ENCODE measurements at regions not wholly inside any gene's neighbourhood (a gene's known extent, or its start where the extent isn't known, plus 50 kb on each side); places are given as distances from the start of the nearest gene placed in this dataset.

DNA sequence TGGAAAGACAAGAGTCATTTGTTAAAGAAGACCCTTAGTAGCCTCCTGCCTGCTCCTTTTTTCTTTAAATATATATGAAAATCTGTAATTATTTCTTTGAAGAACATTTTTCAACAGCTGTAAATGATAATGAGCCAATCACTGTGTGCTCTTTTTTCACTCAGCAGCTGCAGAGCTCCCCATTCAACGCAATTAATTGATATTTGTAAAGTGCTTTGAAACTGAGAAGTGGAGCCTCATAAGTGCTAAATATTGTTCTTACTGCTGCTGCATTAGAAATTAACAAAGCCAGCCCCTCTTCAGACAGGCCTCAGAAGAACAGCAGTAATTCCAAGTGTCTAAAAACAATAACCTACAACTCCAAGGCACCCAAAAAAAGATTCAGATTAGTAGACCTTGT, 224.3 kb downstream of the GXYLT1 start:
- Histone ChIP-seq H3K9me3 (no peaks in the 10 kb centered on the region), H3K27ac (no peak overlapping the region), H3K27me3 (no peaks in the 10 kb centered on the region), H3K36me3 (no peaks in the 10 kb centered on the region), H3K4me1 (peaks cover 0 to 10% (median 3%) of the 10 kb centered on the region in 3 donors), H3K4me3 (no peak overlapping the region)
- no peak for TF ChIP-seq EP300 (IDR thresholded peaks at IDR 0.05)
- no peak for TF ChIP-seq POLR2A (IDR thresholded peaks at IDR 0.05)
- TF ChIP-seq CTCF (IDR thresholded peaks at IDR 0.05), result no peak
- no peak for TF ChIP-seq POLR2AphosphoS5 (IDR thresholded peaks at IDR 0.05)
- ATAC-seq, result no peak
- 41 to 67% methylated on average over 1 of the region's 1 CpG for WGBS, 2 donors (ENCODE audit: low coverage in 1 of 2)

- Histone ChIP-seq H3K4me3 (no peak overlapping the region), H3K27me3 (no peaks in the 10 kb centered on the region), H3K4me1 (peaks cover 0 to 10% (median 3%) of the 10 kb centered on the region in 3 donors), H3K27ac (no peak overlapping the region), H3K9me3 (no peaks in the 10 kb centered on the region), H3K36me3 (no peaks in the 10 kb centered on the region)
- TF ChIP-seq POLR2A (IDR thresholded peaks at IDR 0.05), result no peak
- TF ChIP-seq CTCF (IDR thresholded peaks at IDR 0.05), result no peak
- no peak for TF ChIP-seq EP300 (IDR thresholded peaks at IDR 0.05)
- no peak for TF ChIP-seq POLR2AphosphoS5 (IDR thresholded peaks at IDR 0.05)
- no peak for ATAC-seq
- 37 to 67% methylated on average over 6 to 7 of the region's 9 CpGs for WGBS, 2 donors (ENCODE audit: low coverage in 1 of 2)
These were observed 225.0 kb downstream of the GXYLT1 start for GRCh38 chr12:41919526-41920261.

GRCh38 chr12:41919048-41919447, 225.6 kb downstream of the GXYLT1 start:
- H3K36me3 ChIP-seq, result no peaks in the 10 kb centered on the region
- H3K27ac ChIP-seq, result no peak overlapping the region
- 71 to 81% methylated on average over 1 of the region's 1 CpG for WGBS, 2 donors (ENCODE audit: low coverage in 1 of 2)
- H3K4me3 ChIP-seq, result no peak overlapping the region
- ATAC-seq, result no peak
- TF ChIP-seq CTCF (IDR thresholded peaks at IDR 0.05) (no peak), EP300 (IDR thresholded peaks at IDR 0.05) (no peak), POLR2AphosphoS5 (IDR thresholded peaks at IDR 0.05) (no peak), POLR2A (IDR thresholded peaks at IDR 0.05) (no peak)
- H3K4me1 ChIP-seq, result peaks cover 0 to 10% (median 3%) of the 10 kb centered on the region in 3 donors
- H3K27me3 ChIP-seq, result no peaks in the 10 kb centered on the region
- no peaks in the 10 kb centered on the region for H3K9me3 ChIP-seq

- Histone ChIP-seq H3K9me3 (no peaks in the 10 kb centered on the region), H3K27ac (no peak overlapping the region)
- ATAC-seq, result no peak
These were observed 226.7 kb downstream of the GXYLT1 start for GRCh38 chr12:41917938-41918341.

More at GRCh38 chr12:41917938-41918341, 226.7 kb downstream of the GXYLT1 start:
- Histone ChIP-seq H3K4me3 (no peak overlapping the region), H3K4me1 (peaks cover 0 to 10% (median 3%) of the 10 kb centered on the region in 3 donors), H3K36me3 (no peaks in the 10 kb centered on the region), H3K27me3 (no peaks in the 10 kb centered on the region)
- TF ChIP-seq POLR2A (IDR thresholded peaks at IDR 0.05), result no peak
- TF ChIP-seq CTCF (IDR thresholded peaks at IDR 0.05), result no peak
- no peak for TF ChIP-seq POLR2AphosphoS5 (IDR thresholded peaks at IDR 0.05)
- no peak for TF ChIP-seq EP300 (IDR thresholded peaks at IDR 0.05)
- WGBS, 2 donors (ENCODE audit: low coverage in 1 of 2), result 15 to 17% methylated on average over 5 of the region's 5 CpGs

Data from gastroesophageal sphincter (tissue), 4 donors.